GM12878 (cell line): ENCODE measurements at regions not wholly inside any gene's neighbourhood (a gene's known extent, or its start where the extent isn't known, plus 50 kb on each side); places are given as distances from the start of the nearest gene placed in this dataset.

Source experiments
- ATAC-seq: fragments of 200-7000 bp; cut with Tn5 transposase; 3 replicates; pipeline ENCODE4 v1.9.1; 2020; ENCODE audit warnings: mild to moderate bottlenecking, moderate library complexity
- BruUV-seq: library from RNA; stranded (reverse); fragments of 400-500 nt; replicated peaks from 2 replicates; lab custom pipeline; 2021; lab: Mats Ljungman, UMichigan
- CTCF ChIA-PET: fragments of 300-600 bp; sonication (Branson Sonifier 250); formaldehyde crosslinking; extraction: SDS; loops from one replicate; lab custom pipeline; 2021; ENCODE audit warnings: inconsistent platforms; lab: Yijun Ruan, JAX
- POLR2A ChIA-PET: fragments of 350-600 bp; formaldehyde crosslinking; extraction: SDS; loops from one replicate; lab custom pipeline; 2021; ENCODE audit warnings: inconsistent platforms; lab: Charles Lee
- RAD21 ChIA-PET: fragments of 300-600 bp; sonication (Branson Sonifier 250); formaldehyde crosslinking; loops from one replicate; lab custom pipeline; 2023; ENCODE audit warnings: antibody characterized with exemption; ENCODE audit not compliant: unreplicated experiment; lab: Charles Lee
- SMC1A ChIA-PET: fragments of 300-600 bp; sonication (Branson Sonifier 250); formaldehyde crosslinking; loops from one replicate; lab custom pipeline; 2023; ENCODE audit not compliant: unreplicated experiment, uncharacterized antibody; lab: Charles Lee
- DNase-seq: peaks from one replicate; pipeline ENCODE4 v3.0.0-alpha.2; 2011; ENCODE audit warnings: low read depth, low spot score
- FAIRE-seq: peaks from 3 replicates; lab custom pipeline; 2011; peaks lifted over from hg19 to GRCh38; lab: Jason Lieb, UNC
- H2AFZ ChIP-seq: 2 replicates; pipeline ENCODE4 v1.6.0; 2011; ENCODE audit warnings: low read depth, low read length, control low read depth; ENCODE audit not compliant: control insufficient read depth
- H3K27ac ChIP-seq: 2 replicates; pipeline ENCODE4 v1.5.1; 2011; ENCODE audit warnings: control low read depth; ENCODE audit not compliant: control insufficient read depth, insufficient read depth
- H3K27me3 ChIP-seq, 2 experiments: replicated peaks in 1 of 2; 2 replicates each; pipeline versions ENCODE4 v1.6.0 to v1.6.1; 2011; ENCODE audit warnings: low read length in 1 of 2; ENCODE audit not compliant: control insufficient read depth in 2 of 2, insufficient read depth in 2 of 2
- H3K36me3 ChIP-seq, 2 experiments: 2 replicates each; pipeline ENCODE4 v1.5.1; 2011; ENCODE audit warnings: low read length in 1 of 2; ENCODE audit not compliant: control insufficient read depth in 2 of 2, insufficient read depth in 2 of 2
- H3K4me1 ChIP-seq: 2 replicates; pipeline ENCODE4 v1.6.1; 2011; ENCODE audit warnings: mild to moderate bottlenecking, low read length, moderate library complexity, mixed read lengths; ENCODE audit not compliant: control insufficient read depth, insufficient read depth
- H3K4me2 ChIP-seq: 2 replicates; pipeline ENCODE4 v1.6.0; 2011; ENCODE audit warnings: control low read depth; ENCODE audit not compliant: control insufficient read depth, insufficient read depth
- H3K4me3 ChIP-seq: fragments of 200-600 bp; sonication (generic); 2 replicates; pipeline ENCODE4 v1.5.1; 2016
- H3K79me2 ChIP-seq: 2 replicates; pipeline ENCODE4 v1.6.0; 2011; ENCODE audit warnings: low read length; ENCODE audit not compliant: control insufficient read depth, insufficient read depth
- H3K9ac ChIP-seq: 2 replicates; pipeline ENCODE4 v1.8.0; 2011; ENCODE audit warnings: low read length, control low read depth, mixed read lengths; ENCODE audit not compliant: control insufficient read depth, insufficient read depth
- H3K9me3 ChIP-seq: replicated peaks from 3 replicates; pipeline ENCODE4 v1.5.1; 2011; ENCODE audit warnings: mild to moderate bottlenecking, low read length; ENCODE audit not compliant: control insufficient read depth, insufficient read depth
- H4K20me1 ChIP-seq: 2 replicates; pipeline ENCODE4 v1.6.0; 2011; ENCODE audit not compliant: control insufficient read depth, insufficient read depth
- BCL11A ChIP-seq: IDR thresholded peaks from 2 replicates; pipeline ENCODE4 v1.6.1; 2011; ENCODE audit warnings: low read depth, low read length
- BHLHE40 ChIP-seq, 2 experiments: fragments of 450-650 bp in 1 of 2; IDR thresholded peaks; 2 replicates each; pipeline ENCODE4 v1.6.1; 2011 to 2017; ENCODE audit warnings: low read depth in 2 of 2, borderline replicate concordance in 1 of 2, improper control_type of control experiment in 1 of 2, low read length in 1 of 2, mild to moderate bottlenecking in 1 of 2
- CBX5 ChIP-seq: sonication (generic); IDR thresholded peaks from 2 replicates; pipeline ENCODE4 v1.6.1; 2016; ENCODE audit warnings: low read depth, moderate library complexity, mild to moderate bottlenecking, inconsistent platforms
- CREB1 ChIP-seq: IDR thresholded peaks from 2 replicates; pipeline ENCODE4 v1.6.1; 2012; ENCODE audit warnings: low read depth, mild to moderate bottlenecking, inconsistent platforms
- DPF2 ChIP-seq: fragments of 450-650 bp; IDR thresholded peaks from 2 replicates; pipeline ENCODE4 v1.6.1; 2017; ENCODE audit warnings: mild to moderate bottlenecking
- E2F8 ChIP-seq: fragments of 450-650 bp; IDR thresholded peaks from 2 replicates; pipeline ENCODE4 v1.6.1; 2018; ENCODE audit warnings: mild to moderate bottlenecking, low read depth, moderate library complexity; ENCODE audit not compliant: partially characterized antibody
- IKZF1 ChIP-seq: fragments of 450-650 bp; conservative IDR thresholded peaks from 2 replicates; pipeline ENCODE4 v1.6.1; 2017; ENCODE audit warnings: antibody characterized with exemption, mild to moderate bottlenecking
- IKZF2 ChIP-seq, 2 experiments: fragments of 450-650 bp; IDR thresholded peaks; 2 replicates each; pipeline ENCODE4 v1.6.1; 2017; ENCODE audit warnings: mild to moderate bottlenecking in 2 of 2, moderate library complexity in 2 of 2
- MTA2 ChIP-seq: fragments of 450-650 bp; IDR thresholded peaks from 2 replicates; pipeline ENCODE4 v1.6.1; 2016; ENCODE audit warnings: low read depth, mild to moderate bottlenecking, moderate library complexity
- MYC ChIP-seq: IDR thresholded peaks from 2 replicates; pipeline ENCODE4 v1.6.1; 2011; ENCODE audit warnings: mild to moderate bottlenecking, low read length, moderate library complexity, inconsistent platforms; ENCODE audit not compliant: insufficient read depth, insufficient replicate concordance, insufficient read length, severe bottlenecking
- NBN ChIP-seq: fragments of 450-650 bp; IDR thresholded peaks from 2 replicates; pipeline ENCODE4 v1.6.1; 2016
- PML ChIP-seq: IDR thresholded peaks from 2 replicates; pipeline ENCODE4 v1.6.1; 2012; ENCODE audit warnings: low read length, inconsistent platforms
- POLR2AphosphoS5 ChIP-seq: IDR thresholded peaks from 2 replicates; pipeline ENCODE4 v1.6.1; 2011; ENCODE audit warnings: mild to moderate bottlenecking, low read length, inconsistent platforms
- RELB ChIP-seq: fragments of 450-650 bp; IDR thresholded peaks from 2 replicates; pipeline ENCODE4 v1.6.1; 2017; ENCODE audit warnings: low read depth, mild to moderate bottlenecking, moderate library complexity
- RUNX3 ChIP-seq: IDR thresholded peaks from 2 replicates; pipeline ENCODE4 v1.6.1; 2012; ENCODE audit warnings: low read length, inconsistent platforms
- SPI1 ChIP-seq: IDR thresholded peaks from 2 replicates; pipeline ENCODE4 v1.6.1; 2011; ENCODE audit warnings: low read depth, mild to moderate bottlenecking, low read length, moderate library complexity, borderline replicate concordance; ENCODE audit not compliant: insufficient read depth
- ZNF384 ChIP-seq: IDR thresholded peaks from 2 replicates; pipeline ENCODE4 v1.6.1; 2012; ENCODE audit warnings: low read depth, mild to moderate bottlenecking, low read length, improper control_type of control experiment, borderline replicate concordance
- WGBS: methylation state at CpG from one replicate; pipeline ENCODE4 v1.1.6; 2016; ENCODE audit warnings: low lambda C conversion rate; ENCODE audit not compliant: insufficient replicate concordance, insufficient coverage; ENCODE audit errors: missing lambda C conversion rate; 5-methylcytosine and 5-hydroxymethylcytosine counted together
- in situ Hi-C: fragments of 300-500 bp; cut with MboI; formaldehyde crosslinking; loops from 9 replicates; pipeline ENCODE4 v1.14.3; 2018; ENCODE audit warnings: mixed read lengths
- intact Hi-C: fragments of 100-400 bp; cut with micrococcal nuclease; formaldehyde crosslinking; loops from one replicate; pipeline ENCODE4 v1.14.2; 2022; ENCODE audit not compliant: unreplicated experiment

- no peak for TF ChIP-seq IKZF1
Observed at GRCh38 chr2:7430421-7430868, 513.2 kb downstream of the RNF144A start (continued).

GRCh38 chr2:7430869-7431641, 513.8 kb downstream of the RNF144A start:
- Histone ChIP-seq H3K36me3 (no peaks in the 10 kb centered on the region), H4K20me1 (no peaks in the 10 kb centered on the region; the same call in 1 of the 2 replicates), H3K9ac (no peak overlapping the region; the same call in 1 of the 2 replicates), H2AFZ (peak overlapping the region; percentile 53), H3K9me3 (peaks cover 3% of the 10 kb centered on the region; the same call in 1 of the 3 replicates), H3K27me3 (peaks cover 0 to 15% of the 10 kb centered on the region in 2 experiments; a peak in 3 of 4 replicates), H3K79me2 (no peaks in the 10 kb centered on the region), H3K27ac (no peak overlapping the region), H3K4me1 (peaks cover 7% of the 10 kb centered on the region; the same call in 1 of the 2 replicates), H3K4me3 (peak overlapping the region; percentile 53), H3K4me2 (peak overlapping the region; percentile 77)
- in situ Hi-C loops = no loop called here
- CTCF ChIA-PET = interaction anchor here (0.8 kb wide), 1 partner anchor 131 kb away, joined by 4 read pairs; no protein-coding TSS in a partner anchor
- peak; percentile 80 for ATAC-seq
- no peak for DNase-seq
- POLR2A ChIA-PET = interaction anchor here (0.7 to 0.9 kb wide), 2 partner anchors 194 to 295 kb away, joined by 3 read pairs; no protein-coding TSS in a partner anchor
- SMC1A ChIA-PET = interaction anchor here (0.9 to 1.2 kb wide), 3 partner anchors 94 to 1251 kb away, joined by 3 to 4 read pairs (median 3); no protein-coding TSS in a partner anchor
- 3% methylated on average over 40 of the region's 56 CpGs for WGBS
- FAIRE-seq = no peak
- no TSS peak for BruUV-seq
- intact Hi-C loops = loop anchor here (5.0 to 10.0 kb wide), 3 partner anchors 396 to 1084 kb away; no protein-coding TSS in a partner anchor
- RAD21 ChIA-PET = interaction anchor here (0.8 to 1.3 kb wide), 5 partner anchors 84 to 294 kb away, joined by 3 read pairs; no protein-coding TSS in a partner anchor
- TF ChIP-seq SPI1 = 0 out of 2 replicates have a peak, but pooled peaks have one; percentile 29
- no peak for TF ChIP-seq PML
- peak; percentile 49 for TF ChIP-seq ZNF384
- TF ChIP-seq DPF2 = peak; percentile 80; the same call in 1 of the 2 replicates
- 0 out of 2 replicates have a peak, but pooled peaks have one; percentile 18 for TF ChIP-seq CBX5
- TF ChIP-seq MTA2 = peak; percentile 34; the same call in 1 of the 2 replicates
- 0 out of 4 replicates have a peak, but pooled peaks of 1 of the 2 experiments have one; percentile 13 for TF ChIP-seq IKZF2 (IDR thresholded peaks at IDR 0.05)
- peak in 1 of 2 experiments; percentile 56; a peak in 1 of 4 replicates for TF ChIP-seq BHLHE40 (IDR thresholded peaks at IDR 0.05; ENCODE audit: borderline replicate concordance in 1 of 2, low read depth in 2 of 2, low read length in 1 of 2)
- peak; percentile 51; the same call in 1 of the 2 replicates for TF ChIP-seq NBN
- no peak for TF ChIP-seq E2F8
- no peak for TF ChIP-seq CREB1
- TF ChIP-seq MYC = peak; percentile 35
- 0 out of 2 replicates have a peak, but pooled peaks have one; percentile 3 for TF ChIP-seq BCL11A
- no peak for TF ChIP-seq POLR2AphosphoS5
- no peak for TF ChIP-seq RUNX3
- peak; percentile 55 for TF ChIP-seq RELB
